Activated CD4-positive, alpha-beta T cell treated with anti-CD3 and anti-CD28 coated beads, Interleukin-2, Interleukin-4, amounts not matched to agents 100 ng/mL and 50 ng/mL, durations not matched to agents 16 hours and 8 hours (primary cell): ENCODE measurements at regions not wholly inside any gene's neighbourhood (a gene's known extent, or its start where the extent isn't known, plus 50 kb on each side); places are given as distances from the start of the nearest gene placed in this dataset.

ENCODE experiments used
- DNase-seq: peaks from one replicate; pipeline ENCODE4 v3.0.0-alpha.2; 2020; ENCODE audit warnings: low spot score

DNA sequence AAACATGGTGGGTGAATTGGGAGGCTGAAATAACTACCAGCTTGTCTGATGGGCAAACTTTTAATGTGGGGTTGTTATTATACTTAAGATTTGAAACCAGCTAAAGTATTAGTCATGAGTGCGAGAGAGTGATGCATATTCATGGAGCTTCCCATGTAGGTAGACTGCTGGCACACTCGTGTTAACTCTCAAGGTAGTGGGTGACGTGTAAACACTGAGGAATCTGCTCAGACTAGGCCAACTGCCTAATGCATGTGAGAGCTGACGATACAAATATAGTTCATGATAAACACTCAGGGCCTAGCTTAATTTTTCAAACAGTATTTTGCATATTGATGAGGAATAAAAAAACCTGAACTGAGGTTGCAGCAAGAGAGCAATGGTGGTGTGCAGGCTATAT, 1165.7 kb upstream of the PIK3C3 start:
- DNase-seq, result no peak

DNA sequence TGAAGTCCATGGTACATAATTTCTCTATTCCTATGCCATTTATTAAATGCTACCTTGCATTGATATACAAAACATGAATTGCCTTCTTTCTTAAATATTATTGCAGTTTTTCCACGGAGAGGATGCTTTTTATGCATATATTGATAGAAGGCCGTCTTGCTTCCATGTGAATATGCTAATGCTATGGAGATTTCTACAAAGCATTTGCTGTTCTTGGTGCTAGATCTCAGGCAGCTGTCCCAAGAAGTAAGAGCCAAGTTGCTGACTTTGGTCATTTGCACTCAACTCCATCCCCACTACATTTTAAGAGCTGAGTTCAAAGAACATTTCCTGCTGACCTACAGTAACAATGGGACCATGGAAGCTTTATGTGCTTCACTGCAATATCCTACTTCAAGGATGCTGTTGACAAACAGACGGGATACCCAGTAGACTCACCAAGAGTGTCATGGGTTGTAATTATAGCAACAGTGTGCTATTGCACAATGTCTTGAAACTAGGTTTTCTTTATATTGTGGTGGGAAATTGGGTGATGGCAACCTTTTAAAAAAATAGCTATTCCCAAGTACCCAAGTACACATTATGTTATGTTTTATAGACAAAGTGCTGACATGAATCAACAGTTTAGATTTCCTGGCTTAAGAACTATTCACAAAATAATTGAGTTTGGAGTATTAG, 1172.4 kb upstream of the PIK3C3 start:
- no peak for DNase-seq

DNA sequence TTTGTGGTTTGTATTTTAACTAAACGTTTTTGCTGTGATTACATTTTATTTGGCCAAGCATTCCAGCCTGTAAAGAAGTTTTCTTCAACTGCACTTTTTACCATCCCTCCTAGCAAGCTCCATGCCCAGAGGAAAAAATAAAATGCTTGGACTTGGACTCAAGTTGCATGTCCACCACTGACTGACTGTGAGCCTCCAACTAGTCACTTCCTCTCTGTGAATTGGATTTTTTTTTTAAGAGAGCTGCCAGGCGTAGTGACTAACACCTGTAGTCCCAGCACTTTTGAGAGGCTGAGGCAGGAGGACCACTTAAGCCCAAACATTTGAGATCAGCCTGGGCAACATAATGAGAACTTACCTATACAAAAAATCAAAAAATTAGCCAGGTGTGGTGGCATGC, 1185.2 kb upstream of the PIK3C3 start:
- no peak for DNase-seq

DNA sequence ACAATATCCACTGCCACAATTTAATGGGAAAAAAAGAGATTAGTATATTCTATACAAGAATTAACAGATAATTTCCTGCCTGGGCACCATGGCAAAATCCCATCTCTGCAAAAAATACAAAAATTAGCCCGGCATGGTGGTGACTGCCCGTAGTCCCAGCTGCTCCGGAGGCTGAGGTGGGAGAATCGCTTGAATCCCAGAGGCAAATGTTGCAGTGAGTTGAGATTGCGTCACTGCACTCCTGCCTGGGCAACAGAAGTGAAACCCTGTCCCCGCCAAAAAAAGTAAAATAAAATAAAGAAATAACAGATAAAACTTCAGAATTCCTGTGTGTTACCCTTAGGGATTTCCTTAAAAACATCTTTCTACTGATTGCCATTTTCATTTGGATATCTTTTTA, 1194.8 kb upstream of the PIK3C3 start:
- no peak for DNase-seq

DNA sequence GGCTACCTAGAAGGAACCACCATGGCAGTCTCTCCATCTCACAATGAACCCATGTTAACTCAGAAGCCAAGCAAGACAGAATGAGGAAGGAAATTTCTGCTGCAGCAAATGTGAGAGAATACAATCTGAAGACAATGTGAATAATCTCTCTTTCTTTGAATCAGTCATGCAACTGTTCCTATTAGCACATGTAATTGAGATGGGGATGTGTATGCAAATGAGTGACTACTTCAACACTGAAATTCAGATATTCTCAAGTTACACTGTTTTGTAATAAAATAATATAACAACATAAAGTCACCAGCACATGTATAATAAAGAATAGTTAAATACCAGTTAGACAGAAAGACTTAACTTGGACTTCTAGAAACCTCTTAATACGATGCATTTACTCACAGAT, 1200.6 kb upstream of the PIK3C3 start:
- DNase-seq, result no peak

DNA sequence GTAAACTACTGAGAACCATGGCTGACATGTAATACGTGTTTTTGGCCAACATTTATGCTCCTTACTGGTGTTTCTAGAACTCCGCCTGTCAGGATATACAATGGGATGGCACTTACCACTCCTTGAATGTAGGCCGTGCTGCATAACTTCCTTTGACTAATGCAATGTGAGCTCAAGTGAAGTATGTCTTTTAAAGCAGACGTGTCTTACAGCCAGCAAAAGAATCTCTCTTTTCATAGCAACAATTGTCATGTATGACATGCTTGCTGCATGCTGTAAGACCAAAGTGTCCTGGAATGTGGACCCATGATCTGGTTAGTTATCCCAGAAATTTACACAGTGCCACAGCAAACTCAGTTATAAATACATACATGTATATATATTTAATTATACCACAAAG, 1202.7 kb upstream of the PIK3C3 start:
- no peak for DNase-seq

DNA sequence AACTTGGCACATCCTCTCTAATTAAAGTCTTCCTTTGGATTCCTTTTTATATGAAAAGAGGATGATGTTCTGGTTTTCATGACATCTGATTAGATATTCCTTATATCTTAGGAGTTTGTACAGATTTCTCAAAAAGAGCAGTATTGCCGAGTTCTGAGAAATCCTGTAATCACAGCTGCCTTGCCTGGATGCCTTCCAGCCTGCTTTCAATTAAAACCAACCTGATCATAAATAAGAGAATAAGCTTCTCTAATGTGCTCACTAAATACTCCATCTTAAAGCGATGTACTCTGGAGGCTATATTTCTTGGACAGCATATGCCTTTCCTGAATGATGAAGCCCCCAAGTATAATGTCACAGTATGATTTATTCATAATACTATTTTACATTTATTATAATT, 1203.8 kb upstream of the PIK3C3 start:
- DNase-seq, result no peak

DNA sequence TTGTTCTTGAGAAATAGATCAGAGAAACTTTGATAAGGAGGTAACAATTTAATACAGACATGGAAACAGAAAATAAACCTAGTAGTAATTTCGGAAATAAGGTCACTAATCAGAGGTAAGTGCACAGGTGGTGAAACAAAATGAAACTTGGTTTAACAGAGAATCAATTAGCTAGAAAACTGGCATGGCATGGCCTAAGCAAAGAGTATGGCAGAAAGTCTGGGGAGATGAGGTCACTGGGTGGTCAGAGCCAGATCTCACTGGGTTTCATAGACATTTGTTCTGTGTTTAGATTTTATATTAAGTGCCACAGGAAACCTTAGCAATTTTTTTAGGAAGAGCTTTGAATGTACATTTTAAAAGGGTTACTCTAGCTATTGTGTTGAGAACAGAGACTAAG, 1216.0 kb upstream of the PIK3C3 start:
- DNase-seq, result no peak

DNA sequence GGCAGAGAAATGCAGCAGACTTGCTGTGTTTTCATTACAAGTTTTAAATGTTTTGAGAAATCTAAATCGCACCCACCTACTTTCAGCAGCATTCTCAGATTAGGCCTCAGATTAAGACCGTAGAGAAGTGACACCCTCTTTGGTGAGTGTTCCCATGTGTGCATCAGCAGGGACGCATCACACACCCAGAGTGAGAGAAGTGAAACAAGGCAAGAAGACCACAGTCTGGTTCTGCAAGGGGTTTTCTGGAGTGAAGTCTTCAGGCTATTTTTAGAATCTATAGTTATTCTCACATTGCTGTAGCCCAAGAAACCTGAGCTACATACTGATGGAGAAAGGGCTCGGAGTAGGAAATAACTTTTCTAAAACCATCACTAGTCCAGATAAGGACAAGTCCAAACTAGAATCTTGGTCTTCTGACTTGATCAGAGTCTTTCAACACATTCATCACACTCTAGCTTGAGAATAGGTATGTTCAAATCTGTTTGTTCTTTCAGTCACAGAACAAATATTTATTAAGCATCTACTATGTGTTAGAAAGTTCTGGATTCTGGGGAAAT, 1216.6 kb upstream of the PIK3C3 start:
- no peak for DNase-seq

DNA sequence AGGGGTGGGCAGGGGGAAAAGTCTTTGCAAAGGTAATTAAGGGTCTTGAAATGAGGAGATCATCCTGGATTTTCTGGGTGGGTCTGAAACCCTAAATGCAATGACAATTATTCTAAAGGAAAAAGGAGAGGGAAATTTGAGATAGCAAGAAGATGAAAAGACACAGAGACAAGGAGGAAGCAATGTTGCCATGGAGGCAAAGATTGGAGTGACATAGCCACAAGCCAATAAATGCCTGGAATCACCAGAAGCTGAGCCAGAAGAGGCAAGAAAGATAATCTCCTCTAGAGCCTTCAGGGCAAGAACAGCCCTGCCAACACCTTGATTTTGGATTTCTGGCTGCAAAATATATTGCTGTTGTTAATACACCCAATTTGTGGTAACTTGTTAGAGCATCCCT, 1246.3 kb upstream of the PIK3C3 start:
- no peak for DNase-seq

DNA sequence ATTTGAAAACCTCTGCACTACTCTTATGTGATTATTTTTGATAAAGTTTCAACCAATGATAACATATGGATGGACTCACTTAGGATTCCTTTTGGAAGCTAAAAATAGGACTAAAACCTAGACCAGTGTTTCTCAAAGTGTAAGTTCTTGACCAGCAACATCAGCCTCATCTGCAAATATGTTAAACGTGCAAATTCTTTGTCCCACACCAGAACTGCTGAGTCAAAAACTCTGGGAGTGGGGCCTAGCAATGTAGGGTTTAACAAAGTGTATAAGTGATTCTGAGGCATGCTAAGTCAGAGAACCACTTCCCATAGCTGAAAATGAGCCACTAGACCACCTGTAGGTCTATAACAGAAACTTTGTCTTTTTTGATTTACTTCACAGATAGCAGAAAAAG, 1247.2 kb upstream of the PIK3C3 start:
- no peak for DNase-seq

DNA sequence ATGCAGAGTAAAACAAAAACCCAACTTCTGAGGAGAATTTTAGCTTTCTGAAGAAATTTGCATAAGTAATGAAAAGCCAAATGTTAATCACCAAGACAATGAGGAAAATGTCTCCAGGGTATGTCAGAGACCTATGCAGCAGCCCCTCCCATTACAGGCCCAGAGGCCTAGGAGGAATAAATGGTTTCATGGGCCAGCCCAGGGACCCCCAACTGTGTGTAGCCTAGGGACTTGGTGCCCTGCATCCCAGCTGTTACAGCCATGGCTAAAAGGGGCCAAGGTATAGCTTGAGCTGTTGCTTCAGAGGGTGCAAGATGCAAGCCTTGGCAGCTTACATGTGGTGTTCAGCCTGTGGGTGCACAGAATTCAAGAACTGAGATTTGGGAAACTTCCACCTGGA, 1256.9 kb upstream of the PIK3C3 start:
- DNase-seq, result no peak

DNA sequence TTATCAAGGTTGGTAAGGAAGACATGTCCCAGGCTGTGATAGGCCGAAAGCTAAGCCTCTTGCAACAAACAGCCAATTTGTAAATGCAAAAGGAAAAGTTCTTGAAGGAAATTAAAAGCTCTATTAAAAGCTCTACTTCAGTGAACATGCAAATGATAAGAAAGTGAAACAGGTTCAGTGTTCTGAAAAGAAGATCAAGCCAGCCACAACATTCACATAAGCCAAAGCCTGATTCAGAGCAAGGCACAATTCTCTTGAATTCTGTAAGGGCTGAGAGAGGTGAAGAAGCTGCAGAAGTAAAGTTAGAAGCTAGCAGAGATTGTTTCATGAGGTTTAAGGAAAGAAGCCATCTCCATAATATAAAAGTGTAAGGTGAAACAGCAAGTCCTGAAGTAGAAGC, 1259.5 kb upstream of the PIK3C3 start:
- no peak for DNase-seq

DNA sequence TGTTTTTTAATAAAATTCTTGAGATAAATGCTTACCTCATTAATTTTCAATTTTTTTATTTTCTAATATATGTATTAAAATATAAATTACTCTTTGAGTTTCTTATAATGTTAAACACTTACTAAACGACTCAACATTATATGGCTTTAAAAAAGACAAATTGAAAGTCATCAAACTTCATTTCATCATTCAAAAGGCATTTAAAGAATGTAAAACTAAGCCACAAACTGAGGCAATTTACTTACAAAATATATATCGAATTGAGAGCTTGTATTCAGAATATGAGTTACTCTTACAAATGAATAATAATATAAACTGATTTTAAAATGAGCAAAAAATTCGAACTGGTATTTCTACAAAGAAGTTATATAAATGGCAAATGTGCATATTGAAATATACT, 1262.2 kb upstream of the PIK3C3 start:
- DNase-seq, result no peak

DNA sequence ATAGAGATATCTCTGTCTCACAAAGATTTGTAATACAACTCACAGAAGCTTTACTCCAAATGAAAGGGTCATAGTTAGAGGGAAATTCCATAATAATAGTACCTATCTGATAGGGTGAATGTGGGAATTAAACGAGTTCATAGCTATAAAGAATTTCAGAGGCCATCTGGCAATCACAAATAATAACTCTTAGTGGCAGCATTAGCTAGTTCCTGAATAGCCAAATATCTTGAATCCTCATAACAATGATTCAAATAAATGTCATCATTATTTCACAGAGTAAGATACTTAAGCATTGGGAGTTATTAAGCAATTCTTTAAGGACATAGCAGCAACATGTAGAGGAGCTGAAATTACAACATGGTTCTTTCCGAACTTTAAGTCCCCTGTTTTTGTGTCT, 1265.0 kb upstream of the PIK3C3 start:
- no peak for DNase-seq

DNA sequence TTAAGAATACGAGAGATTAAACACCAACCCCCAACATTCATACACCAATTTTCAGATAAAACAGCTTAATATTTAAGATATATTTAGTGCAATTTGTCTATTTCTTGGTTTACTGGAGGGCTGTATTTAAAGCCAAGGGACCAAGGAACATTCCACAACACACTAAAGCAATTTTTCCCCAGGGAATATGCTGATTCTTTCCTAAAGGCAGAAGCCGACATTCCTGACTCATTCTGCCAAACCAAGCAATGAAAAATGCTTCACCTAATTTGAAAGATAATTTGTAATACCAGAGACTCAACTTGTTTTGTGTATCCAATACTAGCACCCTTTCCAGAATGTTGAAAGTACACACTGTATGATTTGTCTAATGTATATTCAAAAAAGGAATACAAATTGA, 1267.6 kb upstream of the PIK3C3 start:
- DNase-seq, result no peak

DNA sequence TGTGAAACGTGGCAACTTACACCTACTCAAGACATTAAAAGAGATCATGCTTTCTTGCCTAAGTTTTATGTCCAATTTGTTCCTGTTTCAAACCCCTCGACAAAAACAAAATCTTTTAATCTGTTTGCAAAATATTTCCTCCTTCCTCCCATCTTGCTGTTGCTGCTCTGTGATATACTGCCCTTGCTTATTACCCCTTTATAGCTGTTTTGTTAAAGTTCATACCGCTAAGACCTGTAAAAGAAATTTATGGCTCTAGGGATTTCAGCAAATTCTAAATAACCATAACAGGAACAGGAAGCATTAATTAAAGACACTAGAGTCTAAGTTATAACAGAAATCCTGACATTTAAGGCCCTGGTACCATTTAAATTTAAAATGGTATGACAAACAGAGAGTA, 1268.2 kb upstream of the PIK3C3 start:
- no peak for DNase-seq

DNA sequence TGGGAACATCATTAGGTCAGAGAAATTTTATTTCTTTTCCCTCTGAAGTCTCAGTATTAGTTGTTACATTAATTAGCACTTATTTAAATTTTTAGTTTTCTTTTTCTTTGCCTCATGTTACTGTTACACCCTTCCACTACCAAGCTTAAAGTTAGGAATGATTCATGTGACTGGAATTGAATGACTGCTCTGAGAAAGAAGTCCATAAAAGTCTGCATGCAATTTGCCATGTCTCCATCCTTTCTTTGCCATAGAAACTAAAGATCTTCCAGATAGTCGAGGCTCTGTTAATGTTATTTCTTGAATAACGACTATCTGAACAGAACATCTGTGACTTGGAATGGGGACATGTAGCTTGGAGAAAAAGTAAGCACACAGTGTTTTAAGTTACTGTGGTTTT, 1269.8 kb upstream of the PIK3C3 start:
- DNase-seq, result no peak

DNA sequence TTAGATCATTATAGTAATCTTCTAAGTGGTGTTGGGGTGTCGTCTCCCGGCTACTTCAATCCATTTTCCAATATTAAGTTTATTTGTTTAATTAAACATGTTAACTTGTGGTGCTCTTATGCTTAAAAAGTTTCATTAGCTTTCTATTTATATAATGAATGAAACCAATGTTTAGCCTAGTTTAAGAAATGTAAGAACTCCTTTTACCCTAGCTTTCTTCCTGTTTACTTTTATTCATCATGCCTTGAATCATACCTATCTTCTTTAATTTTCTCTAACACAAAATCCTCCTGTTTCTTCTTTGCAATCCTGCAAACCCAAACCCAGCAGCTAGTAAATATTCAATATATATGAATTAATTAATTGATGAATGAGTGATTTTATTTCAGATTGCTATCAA, 1276.7 kb upstream of the PIK3C3 start:
- no peak for DNase-seq

DNA sequence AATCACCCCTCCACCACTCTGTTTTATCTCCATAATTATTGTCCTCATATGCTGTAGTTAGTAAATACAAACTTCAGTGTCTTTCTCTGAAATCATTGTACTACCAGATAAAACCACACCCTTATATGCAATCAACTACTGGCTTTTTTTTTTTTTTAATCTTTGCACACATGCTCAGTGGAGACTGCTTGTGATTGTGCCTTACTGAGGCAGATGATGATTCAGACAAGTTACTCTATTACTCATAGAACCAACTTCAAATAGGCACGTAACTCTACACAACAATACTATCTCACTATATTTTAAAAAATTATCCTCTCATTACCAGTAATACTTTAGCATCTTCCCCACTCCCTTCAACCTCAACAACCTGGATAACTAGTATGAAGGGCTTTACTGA, 1278.4 kb upstream of the PIK3C3 start:
- no peak for DNase-seq

DNA sequence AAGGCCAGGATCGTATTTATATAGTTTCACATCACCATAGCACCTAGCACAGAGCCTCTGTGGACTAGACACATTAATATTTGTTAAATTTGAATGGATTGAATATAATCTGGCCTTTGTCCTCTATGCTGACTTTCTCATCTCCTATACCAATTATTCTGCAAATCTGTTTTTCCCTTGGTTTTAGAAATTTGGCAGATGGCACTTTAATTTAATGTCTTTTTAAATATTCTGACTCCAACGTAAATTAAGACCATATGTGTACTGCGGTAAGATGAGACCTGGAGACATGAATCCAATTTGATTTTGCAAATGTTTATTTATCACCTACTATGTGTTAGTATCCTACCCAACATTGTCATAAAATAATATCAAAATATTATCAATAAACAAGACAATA, 1281.9 kb upstream of the PIK3C3 start:
- no peak for DNase-seq

DNA sequence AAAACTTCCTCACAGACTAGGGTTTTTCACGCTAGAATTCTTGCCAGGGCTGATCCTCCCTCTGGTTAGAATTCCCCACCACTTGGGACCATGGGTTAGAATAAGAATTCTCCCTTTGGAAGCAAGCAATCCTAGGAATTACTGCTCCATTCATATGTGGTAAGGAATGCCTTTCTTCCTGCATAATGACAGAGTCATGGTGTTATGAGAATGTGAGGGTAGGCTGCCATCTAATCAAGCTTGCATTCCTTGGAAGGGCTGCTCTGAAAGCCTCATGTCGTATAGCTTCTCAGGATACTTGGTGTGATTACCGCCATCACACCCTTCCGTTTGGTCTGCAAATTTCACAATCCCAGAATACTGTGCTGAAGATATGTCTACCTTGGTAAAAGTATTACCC, 1282.4 kb upstream of the PIK3C3 start:
- no peak for DNase-seq

DNA sequence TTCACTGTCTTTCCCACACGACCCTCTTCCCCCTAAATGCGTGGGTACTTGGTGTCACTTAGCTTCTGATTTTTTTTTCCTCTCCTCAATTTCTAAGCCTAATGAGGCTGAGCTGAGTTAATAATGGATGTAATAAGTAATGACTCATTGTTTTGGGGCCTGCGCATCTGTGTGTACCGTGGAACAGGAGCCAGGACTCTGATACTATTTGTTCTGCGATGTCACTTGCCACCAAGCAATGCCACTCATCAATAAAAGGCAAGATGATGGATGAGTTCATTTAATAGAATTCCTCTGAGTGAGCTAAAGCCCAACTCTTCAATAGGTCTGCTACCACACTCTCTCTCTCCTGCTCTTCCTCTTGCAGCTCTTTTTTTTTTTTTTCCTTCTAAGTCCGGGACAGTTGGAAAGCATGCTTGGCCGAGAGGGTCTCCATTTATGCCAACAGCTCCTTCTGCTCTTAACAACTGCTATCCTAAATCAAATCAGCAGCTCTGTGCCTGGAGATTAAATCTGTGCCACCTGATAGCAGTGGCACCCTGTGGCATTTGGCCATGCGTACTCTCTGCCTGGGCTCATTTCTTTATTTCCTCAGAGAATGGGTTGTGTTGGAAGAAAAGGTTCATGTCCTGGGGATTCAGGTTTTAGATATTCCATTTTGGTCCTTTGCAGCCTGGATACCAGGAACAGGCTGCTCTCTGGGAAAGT, 1284.2 kb upstream of the PIK3C3 start:
- no peak for DNase-seq

DNA sequence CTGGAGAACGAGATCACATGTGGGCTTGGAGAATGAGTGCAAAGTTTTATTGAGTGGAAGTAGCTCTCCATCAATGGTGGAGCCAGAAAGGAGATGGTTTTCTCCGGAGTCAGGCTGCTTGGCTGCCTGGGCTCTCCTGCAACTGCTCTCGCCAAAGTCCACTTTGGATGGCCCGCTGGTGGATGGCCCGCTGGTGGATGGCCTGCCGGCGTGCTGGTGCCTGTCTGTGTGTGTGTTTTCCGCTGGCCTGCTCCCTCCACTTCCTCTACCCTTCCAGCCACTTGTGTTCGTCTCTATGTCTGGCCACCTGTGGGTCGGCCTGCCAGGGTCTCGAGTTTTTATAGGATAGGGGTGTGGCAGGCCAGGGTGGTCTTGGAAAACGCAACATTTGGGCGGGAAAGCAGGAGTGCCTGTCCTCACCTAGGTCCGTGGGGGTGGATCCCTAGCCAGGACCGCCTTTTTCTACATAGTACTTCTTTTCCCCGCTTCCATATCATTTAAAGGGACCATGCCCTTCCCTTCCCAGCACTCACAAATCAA, 1292.1 kb upstream of the PIK3C3 start:
- no peak for DNase-seq
